Heart right ventricle (tissue), 16 donors: ENCODE measurements at regions not wholly inside any gene's neighbourhood (a gene's known extent, or its start where the extent isn't known, plus 50 kb on each side); places are given as distances from the start of the nearest gene placed in this dataset.

ENCODE experiments used
- ATAC-seq, 8 donors: fragments of 200-7000 bp; cut with Tn5 transposase; one replicate each; pipeline ENCODE4 v1.9.1; 2020; ENCODE audit warnings: mild to moderate bottlenecking in 8 of 8, moderate library complexity in 8 of 8, moderate number of reproducible peaks in 1 of 8
- DNase-seq, 2 donors: peaks; one replicate each; pipeline ENCODE4 v3.0.0-alpha.2; 2020
- H3K27ac ChIP-seq, 10 donors: fragments of 200-600 bp; sonication (generic) in 2 of 10; one replicate each; pipeline versions ENCODE4 v1.5.0 to v1.8.0; 2020 to 2022; ENCODE audit warnings: mild to moderate bottlenecking in 3 of 10
- H3K27me3 ChIP-seq, 7 donors: fragments of 200-600 bp; one replicate each; pipeline ENCODE4 v1.8.0; 2021 to 2022; ENCODE audit warnings: mild to moderate bottlenecking in 2 of 7
- H3K36me3 ChIP-seq, 9 donors: fragments of 200-600 bp; sonication (generic) in 1 of 9; one replicate each; pipeline versions ENCODE4 v1.5.0 to v1.8.0; 2020 to 2022; ENCODE audit warnings: mild to moderate bottlenecking in 2 of 9
- H3K4me1 ChIP-seq, 9 donors: fragments of 200-600 bp; sonication (generic) in 1 of 9; one replicate each; pipeline versions ENCODE4 v1.5.0 to v1.8.0; 2020 to 2022; ENCODE audit warnings: mild to moderate bottlenecking in 4 of 9
- H3K4me3 ChIP-seq, 10 donors: fragments of 200-600 bp; sonication (generic) in 2 of 10; one replicate each; pipeline versions ENCODE4 v1.5.0 to v1.8.0; 2020 to 2022; ENCODE audit warnings: mild to moderate bottlenecking in 7 of 10, moderate library complexity in 2 of 10
- H3K9me3 ChIP-seq, 11 donors: fragments of 200-600 bp in 10 of 11; sonication (generic) in 2 of 11; one replicate each; pipeline versions ENCODE4 v1.5.0 to v1.8.0; 2013 to 2022; ENCODE audit warnings: mild to moderate bottlenecking in 2 of 11, control low read depth in 1 of 11, moderate library complexity in 1 of 11
- WGBS, 2 donors: extraction: QIAGEN DNeasy Blood & Tissue Kit; methylation state at CpG; one replicate each; pipeline ENCODE4 v1.1.7; 2013; ENCODE audit warnings: inconsistent platforms in 1 of 2; 5-methylcytosine and 5-hydroxymethylcytosine counted together
- intact Hi-C, 10 donors: fragments of 100-400 bp; cut with DNase I; formaldehyde crosslinking; loops; one replicate each; pipeline versions ENCODE4 v1.11.1 to v1.14.2; 2022
- TF ChIP-seq, protein P1 (sequence below), 9 donors: fragments of 200-600 bp; sonication (generic) in 2 of 9; IDR thresholded peaks; one replicate each; pipeline versions ENCODE4 v1.5.0 to v1.8.0; 2021 to 2022; ENCODE audit warnings: antibody characterized with exemption in 9 of 9, mild to moderate bottlenecking in 5 of 9, moderate library complexity in 1 of 9
- donor health status: Arrhythmogenic right ventricular cardiomyopathy.
- donor health status: ischemic (EF 13 %, LVEDD 7.1; RV severe dilation, severe dysfunction).
- donor health status: healthy with polysubstance abuse.
- donor health status: DM: no; HTN: yes; CAD: no.
- donor health status: DM: no; HTN: no; CAD: no.
- donor health status: ischemic (EF 25% LVEDD 6.9; RV normal size, moderate dysfunction).
- donor health status: ischemic (EF 25% LVEDD 5.7; RV mildly dilated, moderate dysfunction).
- donor health status: healthy.
- donor health status: DM: yes; HTN: yes; CAD: no.
- donor health status: Ischemic cardiomyopathy.
- donor health status: ischemic (EF 35%, LVEDD 5.7; RV mildly dilated, moderate dysfunction).
- donor health status: nonischemic (EF 11% LVEDD 7.7; RV severe dilation, severe dysfunction).
- donor health status: DM: yes; HTN: yes; CAD: no.
- donor health status: PGD.
- donor health status: ischemic (EF 29% LVEDD 5.4; RV normal size, mild dysfunction).
- donor health status: nonischemic (EF 23%, LVEDD 6.1; RV moderate dilation, normal function).

DNA sequence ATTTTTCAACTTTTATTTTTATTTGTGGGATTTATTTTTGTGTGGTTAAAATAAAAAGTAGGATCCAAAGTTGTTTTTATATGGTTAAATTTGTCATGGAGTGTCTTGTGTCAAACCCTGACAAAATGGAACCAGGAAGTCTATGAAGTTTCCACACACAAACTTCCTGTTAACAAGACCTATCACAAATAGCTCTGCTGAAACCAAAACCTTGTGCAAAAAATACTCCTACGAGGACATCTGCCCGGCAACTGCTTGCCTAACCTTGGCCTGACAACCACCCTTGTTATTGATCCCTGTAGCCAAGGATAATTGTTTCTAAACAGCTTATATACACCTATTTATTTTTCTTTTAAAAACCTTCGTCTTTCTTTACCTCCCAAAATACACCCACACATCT is 389.6 kb downstream of the TRIB2 start:
- ATAC-seq (no peak), DNase-seq (no peak)
- intact Hi-C loops: no loop called here
- H3K4me1 ChIP-seq: peaks cover 0 to 16% (median 9%) of the 10 kb centered on the region in 9 donors
- no peaks in the 10 kb centered on the region for H3K27me3 ChIP-seq
- no peaks in the 10 kb centered on the region for H3K9me3 ChIP-seq
- 74 to 88% methylated on average over 3 of the region's 3 CpGs for WGBS, 2 donors
- no peaks in the 10 kb centered on the region for H3K36me3 ChIP-seq
- H3K4me3 ChIP-seq: no peak overlapping the region
- TF ChIP-seq, protein P1, sequence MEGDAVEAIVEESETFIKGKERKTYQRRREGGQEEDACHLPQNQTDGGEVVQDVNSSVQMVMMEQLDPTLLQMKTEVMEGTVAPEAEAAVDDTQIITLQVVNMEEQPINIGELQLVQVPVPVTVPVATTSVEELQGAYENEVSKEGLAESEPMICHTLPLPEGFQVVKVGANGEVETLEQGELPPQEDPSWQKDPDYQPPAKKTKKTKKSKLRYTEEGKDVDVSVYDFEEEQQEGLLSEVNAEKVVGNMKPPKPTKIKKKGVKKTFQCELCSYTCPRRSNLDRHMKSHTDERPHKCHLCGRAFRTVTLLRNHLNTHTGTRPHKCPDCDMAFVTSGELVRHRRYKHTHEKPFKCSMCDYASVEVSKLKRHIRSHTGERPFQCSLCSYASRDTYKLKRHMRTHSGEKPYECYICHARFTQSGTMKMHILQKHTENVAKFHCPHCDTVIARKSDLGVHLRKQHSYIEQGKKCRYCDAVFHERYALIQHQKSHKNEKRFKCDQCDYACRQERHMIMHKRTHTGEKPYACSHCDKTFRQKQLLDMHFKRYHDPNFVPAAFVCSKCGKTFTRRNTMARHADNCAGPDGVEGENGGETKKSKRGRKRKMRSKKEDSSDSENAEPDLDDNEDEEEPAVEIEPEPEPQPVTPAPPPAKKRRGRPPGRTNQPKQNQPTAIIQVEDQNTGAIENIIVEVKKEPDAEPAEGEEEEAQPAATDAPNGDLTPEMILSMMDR (IDR thresholded peaks at IDR 0.05): no peak
- H3K27ac ChIP-seq: no peak overlapping the region

DNA sequence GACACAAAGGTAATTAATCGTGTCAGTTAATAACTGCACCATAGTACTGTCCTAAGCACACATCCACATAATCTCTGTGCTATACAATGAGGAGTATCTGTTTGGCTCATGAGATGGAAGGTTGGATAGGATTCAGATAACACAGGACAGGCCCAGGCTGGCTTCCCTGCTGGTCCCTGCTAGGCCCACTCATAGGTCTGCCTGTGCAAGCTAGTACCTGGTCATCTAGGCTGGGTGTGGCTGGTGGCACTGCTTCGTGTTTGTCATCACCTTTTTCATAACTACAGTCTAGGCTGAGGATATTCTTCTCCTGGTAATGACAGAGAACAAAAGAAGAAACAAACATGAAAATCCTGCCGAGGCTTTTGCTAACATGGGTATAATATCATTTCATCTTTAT is 392.8 kb downstream of the TRIB2 start:
- intact Hi-C loops: no loop called here
- H3K9me3 ChIP-seq: no peaks in the 10 kb centered on the region
- TF ChIP-seq, protein P1 (IDR thresholded peaks at IDR 0.05): no peak

DNA sequence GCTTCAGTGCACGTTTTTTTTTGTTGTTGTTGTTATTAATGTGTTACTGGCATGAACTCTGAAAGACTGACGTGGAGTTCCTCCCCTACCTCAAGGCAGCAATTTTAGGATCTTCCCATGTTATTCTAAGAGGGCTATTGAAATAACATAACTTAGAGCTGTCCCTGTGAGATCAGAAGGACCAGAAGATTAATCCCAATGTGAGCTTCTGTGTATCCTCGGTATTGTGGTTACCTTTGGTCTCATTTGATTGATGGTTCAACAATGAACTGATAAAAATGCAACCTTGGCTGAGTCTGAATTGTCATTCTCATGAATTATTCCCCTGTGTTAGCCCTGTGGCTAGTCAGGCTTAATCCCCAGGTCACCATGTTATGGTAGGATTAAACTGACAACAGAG is 394.1 kb downstream of the TRIB2 start:
- Histone ChIP-seq H3K27me3 (no peaks in the 10 kb centered on the region), H3K4me3 (no peak overlapping the region), H3K4me1 (peaks cover 0 to 5% (median 0%) of the 10 kb centered on the region in 9 donors), H3K9me3 (no peaks in the 10 kb centered on the region), H3K36me3 (no peaks in the 10 kb centered on the region), H3K27ac (no peak overlapping the region)
- ATAC-seq (no peak), DNase-seq (no peak)
- 68 to 88% methylated on average over 3 of the region's 3 CpGs for WGBS, 2 donors
- TF ChIP-seq, protein P1 (IDR thresholded peaks at IDR 0.05): no peak
- intact Hi-C loops: no loop called here

More for the DNA sequence above, 392.8 kb downstream of the TRIB2 start:
- DNase-seq (no peak), ATAC-seq (no peak)
- Histone ChIP-seq H3K27me3 (no peaks in the 10 kb centered on the region), H3K4me1 (peaks cover 0 to 4% (median 0%) of the 10 kb centered on the region in 9 donors), H3K27ac (no peak overlapping the region), H3K36me3 (no peaks in the 10 kb centered on the region), H3K4me3 (no peak overlapping the region)
- 77 to 78% methylated on average over 3 of the region's 3 CpGs for WGBS, 2 donors

DNA sequence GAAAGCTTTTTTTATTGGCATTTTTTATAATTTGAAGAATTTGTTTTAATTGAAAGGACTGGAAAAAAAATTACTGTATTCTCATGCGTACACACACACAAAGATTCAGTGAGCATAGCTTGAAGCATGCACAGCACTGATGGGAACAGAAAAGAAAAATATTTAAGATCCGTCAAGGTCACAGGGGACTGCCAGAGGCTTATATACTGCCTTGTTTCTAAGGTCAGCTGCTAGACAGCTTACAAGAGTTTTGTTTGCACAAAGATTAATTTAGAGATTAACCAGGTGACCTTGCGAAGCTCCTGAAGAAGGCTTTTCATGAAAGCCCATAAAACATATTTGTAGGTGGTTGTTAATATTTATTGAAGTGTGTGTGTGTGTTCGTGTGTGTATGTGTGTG is 396.3 kb downstream of the TRIB2 start:
- DNase-seq (no peak), ATAC-seq (no peak)
- intact Hi-C loops: no loop called here
- WGBS, 2 donors: 93 to 94% methylated on average over 4 of the region's 4 CpGs
- Histone ChIP-seq H3K27me3 (no peaks in the 10 kb centered on the region), H3K4me3 (no peak overlapping the region), H3K9me3 (no peaks in the 10 kb centered on the region), H3K27ac (no peak overlapping the region), H3K36me3 (no peaks in the 10 kb centered on the region), H3K4me1 (peaks cover 0 to 5% (median 0%) of the 10 kb centered on the region in 9 donors)
- TF ChIP-seq, protein P1 (IDR thresholded peaks at IDR 0.05): no peak
